ENCODE measurements at regions not wholly inside any gene's neighbourhood (a gene's known extent, or its start where the extent isn't known, plus 50 kb on each side); places are given as distances from the start of the nearest gene placed in this dataset.

DNA sequence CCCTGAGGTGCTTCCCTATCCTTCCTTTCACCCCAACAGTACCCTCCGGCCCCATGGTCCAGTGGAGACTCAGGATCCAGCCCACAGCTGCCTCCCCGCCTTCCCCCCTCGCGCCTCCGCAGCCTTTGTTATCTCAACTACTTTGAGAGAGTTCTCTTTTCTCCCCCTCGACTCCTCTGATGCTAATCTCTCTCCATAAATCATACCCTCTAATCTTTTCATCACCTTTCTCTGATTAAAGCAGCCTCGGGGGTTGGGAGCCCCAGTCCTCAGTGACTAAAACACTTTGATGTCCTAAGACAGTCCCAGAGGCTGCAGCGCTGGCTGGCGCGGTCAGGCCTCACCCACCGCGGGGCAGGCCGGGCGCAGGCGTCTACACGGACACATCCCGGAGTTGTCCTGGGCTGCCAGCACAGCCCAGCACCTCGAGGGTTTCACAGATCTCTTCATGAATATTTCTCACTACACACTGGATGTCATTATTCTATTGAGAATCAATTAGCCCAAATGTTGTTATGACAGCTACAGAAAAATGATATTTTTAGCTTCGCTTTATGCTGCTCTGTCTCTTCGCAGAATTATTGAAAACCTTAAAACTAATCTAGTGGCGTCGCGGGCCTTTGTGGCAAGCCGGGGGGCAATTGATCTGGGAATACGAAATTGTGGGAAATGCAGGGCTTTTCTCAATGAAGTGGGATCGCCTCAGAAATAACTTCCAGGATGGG is 289.5 kb downstream of the RRAGC start:
- DNase-seq (ENCODE audit: insufficient read length, low spot score) = peak; percentile 84
- TF ChIP-seq, protein P1, sequence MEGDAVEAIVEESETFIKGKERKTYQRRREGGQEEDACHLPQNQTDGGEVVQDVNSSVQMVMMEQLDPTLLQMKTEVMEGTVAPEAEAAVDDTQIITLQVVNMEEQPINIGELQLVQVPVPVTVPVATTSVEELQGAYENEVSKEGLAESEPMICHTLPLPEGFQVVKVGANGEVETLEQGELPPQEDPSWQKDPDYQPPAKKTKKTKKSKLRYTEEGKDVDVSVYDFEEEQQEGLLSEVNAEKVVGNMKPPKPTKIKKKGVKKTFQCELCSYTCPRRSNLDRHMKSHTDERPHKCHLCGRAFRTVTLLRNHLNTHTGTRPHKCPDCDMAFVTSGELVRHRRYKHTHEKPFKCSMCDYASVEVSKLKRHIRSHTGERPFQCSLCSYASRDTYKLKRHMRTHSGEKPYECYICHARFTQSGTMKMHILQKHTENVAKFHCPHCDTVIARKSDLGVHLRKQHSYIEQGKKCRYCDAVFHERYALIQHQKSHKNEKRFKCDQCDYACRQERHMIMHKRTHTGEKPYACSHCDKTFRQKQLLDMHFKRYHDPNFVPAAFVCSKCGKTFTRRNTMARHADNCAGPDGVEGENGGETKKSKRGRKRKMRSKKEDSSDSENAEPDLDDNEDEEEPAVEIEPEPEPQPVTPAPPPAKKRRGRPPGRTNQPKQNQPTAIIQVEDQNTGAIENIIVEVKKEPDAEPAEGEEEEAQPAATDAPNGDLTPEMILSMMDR (IDR thresholded peaks at IDR 0.05; ENCODE audit: insufficient read depth, missing control alignments) = no peak
- no peak for FAIRE-seq

DNA sequence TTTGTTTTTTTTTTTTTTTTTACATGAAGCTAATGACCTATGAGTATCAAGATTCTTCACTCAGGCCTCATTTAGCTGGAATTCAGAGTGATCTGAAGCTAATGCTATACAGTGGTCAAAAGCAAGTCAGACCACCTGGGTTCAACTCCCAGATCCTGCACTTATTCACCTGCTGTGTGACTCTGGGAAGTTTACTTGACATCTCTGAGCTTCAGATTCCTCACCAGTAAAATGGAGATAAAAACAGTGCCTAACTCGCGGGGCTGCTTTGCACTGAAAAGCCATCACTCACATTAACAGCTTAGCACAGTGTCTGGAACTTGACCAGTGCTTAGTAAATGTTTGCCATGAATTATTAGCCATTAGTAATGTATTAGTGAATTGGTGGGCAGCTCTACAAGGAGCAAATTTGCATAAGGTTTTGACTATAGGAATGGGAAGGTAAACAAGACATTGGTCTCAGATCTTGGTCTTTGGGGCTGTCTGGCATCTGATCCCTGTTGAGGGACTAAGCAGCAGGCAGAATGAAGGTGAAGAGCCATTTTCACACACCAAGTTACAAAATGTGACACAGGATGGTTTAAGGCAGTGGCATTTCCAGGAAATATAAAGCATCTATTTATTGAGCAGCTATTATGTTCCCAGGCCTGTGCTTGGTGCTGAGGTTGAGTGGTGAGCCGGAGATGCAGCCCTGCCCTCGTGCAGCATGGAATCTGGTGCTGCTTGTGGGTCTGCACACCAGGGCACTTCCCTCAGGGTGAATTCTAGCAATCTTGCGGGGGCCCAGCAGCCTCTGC is 291.3 kb downstream of the RRAGC start:
- DNase-seq (ENCODE audit: insufficient read length, low spot score) (no peak), FAIRE-seq (no peak)
- TF ChIP-seq, protein P1 (IDR thresholded peaks at IDR 0.05; ENCODE audit: insufficient read depth, missing control alignments) = no peak

DNA sequence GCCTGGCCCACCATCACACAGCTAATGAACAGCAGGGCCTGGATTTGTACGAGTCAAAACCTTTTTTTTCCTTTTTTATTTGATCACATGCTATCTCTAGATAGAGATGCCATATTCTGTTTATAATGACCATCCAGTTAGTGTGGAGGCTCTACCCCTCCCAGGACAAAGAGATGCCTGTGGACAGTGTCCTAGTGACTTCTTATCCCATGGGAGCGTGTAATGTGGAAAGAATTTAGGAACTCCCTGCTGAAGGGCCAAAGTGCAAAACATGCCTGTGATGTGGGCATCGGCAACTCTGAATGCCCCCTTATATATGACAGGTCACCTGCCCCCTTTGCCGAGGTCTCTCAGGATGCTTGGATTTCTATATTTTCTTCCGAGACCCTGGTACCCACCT is 292.2 kb downstream of the RRAGC start:
- no peak for FAIRE-seq
- DNase-seq (ENCODE audit: insufficient read length, low spot score) = no peak
- TF ChIP-seq, protein P1 (IDR thresholded peaks at IDR 0.05; ENCODE audit: insufficient read depth, missing control alignments) = no peak

DNA sequence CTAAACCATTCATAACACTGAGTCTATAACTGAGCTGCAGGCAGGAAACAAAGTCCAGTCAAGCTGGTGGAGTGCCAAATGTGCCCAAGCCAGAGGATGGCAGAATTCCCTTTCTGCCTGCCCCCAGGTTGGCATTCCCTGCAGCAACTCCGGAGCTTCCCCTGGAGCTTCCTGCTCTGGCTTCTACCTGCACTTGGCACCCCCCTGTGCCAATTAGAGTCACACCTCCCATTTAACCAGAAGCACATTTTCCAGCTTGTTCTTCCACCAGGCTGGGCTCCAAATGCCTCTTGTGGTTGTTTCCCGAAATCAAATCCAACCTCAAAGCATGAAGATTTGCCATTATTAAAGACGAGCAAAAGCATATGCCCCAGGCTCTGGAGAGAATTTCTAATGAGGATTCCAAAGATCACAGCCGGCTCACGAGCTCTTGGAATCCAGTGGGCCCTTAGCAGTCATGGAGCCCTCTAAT is 294.5 kb downstream of the RRAGC start:
- no peak for DNase-seq (ENCODE audit: insufficient read length, low spot score)
- FAIRE-seq = no peak
- TF ChIP-seq, protein P1 (IDR thresholded peaks at IDR 0.05; ENCODE audit: insufficient read depth, missing control alignments) = no peak

DNA sequence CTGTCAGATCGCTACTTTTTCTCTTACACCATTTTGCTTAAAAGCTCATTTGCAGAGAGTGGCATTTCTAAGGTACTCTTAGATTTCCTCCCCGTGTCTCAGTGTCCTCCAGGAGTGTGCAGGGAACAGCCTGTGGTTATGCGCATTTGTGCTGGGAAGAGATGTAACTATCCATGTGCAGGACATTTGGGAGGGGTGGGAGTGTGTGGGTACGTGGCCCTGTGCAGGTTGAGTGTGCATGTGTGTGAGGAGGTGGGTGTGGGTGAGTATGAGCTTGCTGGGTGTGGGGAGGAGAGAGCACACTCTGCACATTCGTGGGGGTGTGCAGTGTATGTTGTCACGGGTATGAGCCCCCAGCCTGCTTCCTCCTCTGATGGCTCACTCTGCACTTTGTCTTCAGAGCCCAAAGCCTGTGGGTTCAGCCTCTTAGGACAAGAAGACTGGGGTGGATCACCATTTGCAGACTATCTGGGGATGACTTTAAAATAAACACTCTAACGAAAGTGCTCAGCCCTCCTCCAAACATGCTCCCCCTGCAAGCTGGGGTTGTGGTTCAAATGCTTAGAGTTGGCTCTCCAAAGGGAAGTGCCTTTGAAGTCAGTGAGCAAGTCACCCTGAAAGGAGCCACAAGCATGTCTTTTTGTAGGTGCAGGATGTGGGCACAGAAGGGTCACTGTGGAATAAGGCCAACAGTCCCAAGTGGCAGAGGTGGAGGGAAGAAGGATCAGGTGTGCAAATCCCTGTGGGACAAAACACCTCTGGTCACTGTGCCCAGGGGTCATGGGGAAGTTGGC is 295.4 kb downstream of the RRAGC start:
- DNase-seq (ENCODE audit: insufficient read length, low spot score) = no peak
- TF ChIP-seq, protein P1 (IDR thresholded peaks at IDR 0.05; ENCODE audit: insufficient read depth, missing control alignments) = no peak
- no peak for FAIRE-seq

DNA sequence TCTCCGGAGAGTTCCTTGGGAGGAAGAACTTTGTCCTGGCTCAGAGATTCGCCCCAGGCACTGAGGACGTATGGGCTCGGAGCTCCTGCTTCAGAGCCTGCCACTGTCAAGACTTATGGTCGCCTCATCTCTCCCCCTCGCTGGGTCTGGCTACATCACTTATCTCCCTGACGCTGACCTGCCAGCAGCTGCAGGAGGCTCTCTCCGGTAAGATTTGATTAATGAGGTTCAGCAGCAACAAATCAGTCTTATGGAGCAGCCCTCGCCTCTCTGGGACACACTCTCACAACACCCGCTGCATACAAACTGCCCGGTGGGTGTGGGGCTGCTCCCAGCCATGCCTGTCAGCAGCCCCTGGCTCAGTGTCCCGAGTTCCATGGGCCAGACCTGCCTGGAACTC is 297.8 kb downstream of the RRAGC start:
- TF ChIP-seq, protein P1 (IDR thresholded peaks at IDR 0.05; ENCODE audit: insufficient read depth, missing control alignments) = no peak
- FAIRE-seq = no peak

More for the DNA sequence above, 297.8 kb downstream of the RRAGC start:
- no peak for DNase-seq (ENCODE audit: insufficient read length, low spot score)

All from D721Med (cell line).